WERI-Rb-1 (cell line): ENCODE measurements at regions not wholly inside any gene's neighbourhood (a gene's known extent, or its start where the extent isn't known, plus 50 kb on each side); places are given as distances from the start of the nearest gene placed in this dataset.

ENCODE experiments used
- DNase-seq: peaks from one replicate; pipeline ENCODE4 v3.0.0-alpha.2; 2020
- H3K27ac ChIP-seq: fragments of 250-450 bp; sonication (Bioruptor Pico); 2 replicates; pipeline ENCODE4 v1.5.1; 2020; ENCODE audit warnings: mild to moderate bottlenecking, moderate library complexity
- H3K27me3 ChIP-seq: fragments of 250-450 bp; sonication (Bioruptor Pico); 2 replicates; pipeline ENCODE4 v1.5.1; 2021; ENCODE audit warnings: mild to moderate bottlenecking, low read depth, moderate library complexity; ENCODE audit not compliant: insufficient read depth, severe bottlenecking
- H3K36me3 ChIP-seq: fragments of 250-450 bp; sonication (Bioruptor Pico); 2 replicates; pipeline ENCODE4 v1.5.1; 2020; ENCODE audit warnings: mild to moderate bottlenecking, moderate library complexity
- H3K4me3 ChIP-seq: 2 replicates; pipeline ENCODE4 v1.5.1; 2011; ENCODE audit warnings: low read depth, mild to moderate bottlenecking, control low read depth, low read length
- H3K9me3 ChIP-seq: fragments of 250-450 bp; sonication (Bioruptor Pico); 2 replicates; pipeline ENCODE4 v1.5.1; 2021; ENCODE audit warnings: mild to moderate bottlenecking, moderate library complexity; ENCODE audit not compliant: severe bottlenecking
- TF ChIP-seq, protein P1 (sequence below): IDR thresholded peaks from 2 replicates; pipeline ENCODE4 v1.5.1; 2011; ENCODE audit warnings: low read depth, mild to moderate bottlenecking, control low read depth, inconsistent platforms, low read length

GRCh38 chr11:93248602-93249001, 50.8 kb upstream of the SLC36A4 start:
- Histone ChIP-seq H3K36me3 (no peaks in the 10 kb centered on the region), H3K4me3 (no peak overlapping the region)

GRCh38 chr11:93249459-93250220, 51.8 kb upstream of the SLC36A4 start:
- Histone ChIP-seq H3K9me3 (no peaks in the 10 kb centered on the region), H3K4me3 (no peak overlapping the region), H3K36me3 (no peaks in the 10 kb centered on the region), H3K27me3 (no peaks in the 10 kb centered on the region), H3K27ac (no peak overlapping the region)
- TF ChIP-seq, protein P1, sequence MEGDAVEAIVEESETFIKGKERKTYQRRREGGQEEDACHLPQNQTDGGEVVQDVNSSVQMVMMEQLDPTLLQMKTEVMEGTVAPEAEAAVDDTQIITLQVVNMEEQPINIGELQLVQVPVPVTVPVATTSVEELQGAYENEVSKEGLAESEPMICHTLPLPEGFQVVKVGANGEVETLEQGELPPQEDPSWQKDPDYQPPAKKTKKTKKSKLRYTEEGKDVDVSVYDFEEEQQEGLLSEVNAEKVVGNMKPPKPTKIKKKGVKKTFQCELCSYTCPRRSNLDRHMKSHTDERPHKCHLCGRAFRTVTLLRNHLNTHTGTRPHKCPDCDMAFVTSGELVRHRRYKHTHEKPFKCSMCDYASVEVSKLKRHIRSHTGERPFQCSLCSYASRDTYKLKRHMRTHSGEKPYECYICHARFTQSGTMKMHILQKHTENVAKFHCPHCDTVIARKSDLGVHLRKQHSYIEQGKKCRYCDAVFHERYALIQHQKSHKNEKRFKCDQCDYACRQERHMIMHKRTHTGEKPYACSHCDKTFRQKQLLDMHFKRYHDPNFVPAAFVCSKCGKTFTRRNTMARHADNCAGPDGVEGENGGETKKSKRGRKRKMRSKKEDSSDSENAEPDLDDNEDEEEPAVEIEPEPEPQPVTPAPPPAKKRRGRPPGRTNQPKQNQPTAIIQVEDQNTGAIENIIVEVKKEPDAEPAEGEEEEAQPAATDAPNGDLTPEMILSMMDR, result no peak
- no peak for DNase-seq

More at GRCh38 chr11:93248602-93249001, 50.8 kb upstream of the SLC36A4 start:
- Histone ChIP-seq H3K27ac (no peak overlapping the region), H3K9me3 (no peaks in the 10 kb centered on the region), H3K27me3 (no peaks in the 10 kb centered on the region)
- DNase-seq, result no peak
- TF ChIP-seq, protein P1, result 0 out of 2 replicates have a peak, but pooled peaks have one; percentile 19

GRCh38 chr11:93250326-93250725, 52.5 kb upstream of the SLC36A4 start:
- Histone ChIP-seq H3K27me3 (no peaks in the 10 kb centered on the region), H3K4me3 (no peak overlapping the region), H3K9me3 (no peaks in the 10 kb centered on the region), H3K27ac (no peak overlapping the region), H3K36me3 (no peaks in the 10 kb centered on the region)
- TF ChIP-seq, protein P1, result no peak
- no peak for DNase-seq

DNA sequence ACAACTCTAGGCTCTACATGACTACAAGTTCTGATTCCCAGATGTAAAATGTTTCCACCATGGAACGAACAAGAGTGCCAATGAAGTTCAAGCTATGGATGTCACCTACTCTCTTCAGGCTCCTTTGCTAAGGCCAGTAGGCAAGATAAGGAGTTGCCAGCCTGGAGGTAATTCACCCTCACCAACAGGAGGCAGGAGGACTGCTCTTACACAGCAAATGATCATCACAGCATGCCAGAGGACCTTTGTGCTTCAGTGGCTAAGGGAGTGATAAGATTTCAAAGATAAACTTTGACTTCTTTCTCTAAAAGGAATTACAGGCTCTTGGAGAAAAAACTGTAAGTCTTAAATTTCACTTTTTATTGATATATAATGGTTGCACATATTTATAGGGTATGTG, 54.1 kb upstream of the SLC36A4 start:
- Histone ChIP-seq H3K9me3 (no peaks in the 10 kb centered on the region), H3K4me3 (no peak overlapping the region), H3K36me3 (no peaks in the 10 kb centered on the region), H3K27me3 (no peaks in the 10 kb centered on the region), H3K27ac (no peak overlapping the region)
- DNase-seq, result no peak
- TF ChIP-seq, protein P1, result no peak

DNA sequence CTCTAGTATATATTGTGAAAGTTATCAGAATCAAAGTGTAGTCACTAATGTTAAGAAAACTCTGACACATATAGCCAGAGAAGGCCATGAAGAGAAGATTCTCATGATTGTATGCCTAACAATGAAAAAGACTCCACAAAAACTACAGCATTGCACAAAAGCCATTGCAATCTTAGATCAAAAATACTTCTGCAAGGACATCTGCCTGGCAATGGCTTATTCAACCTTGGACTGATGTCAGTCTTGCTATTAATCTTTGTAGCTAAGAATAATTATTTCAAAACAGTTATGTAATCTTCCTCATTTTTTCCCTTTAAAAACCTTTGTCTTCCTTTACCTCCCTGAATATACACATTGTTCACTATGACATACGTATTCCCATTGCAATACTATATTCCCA, 55.3 kb upstream of the SLC36A4 start:
- H3K36me3 ChIP-seq, result no peaks in the 10 kb centered on the region
- no peaks in the 10 kb centered on the region for H3K27me3 ChIP-seq
- H3K4me3 ChIP-seq, result no peak overlapping the region
- H3K27ac ChIP-seq, result no peak overlapping the region
- no peaks in the 10 kb centered on the region for H3K9me3 ChIP-seq
- no peak for DNase-seq
- TF ChIP-seq, protein P1, result no peak

DNA sequence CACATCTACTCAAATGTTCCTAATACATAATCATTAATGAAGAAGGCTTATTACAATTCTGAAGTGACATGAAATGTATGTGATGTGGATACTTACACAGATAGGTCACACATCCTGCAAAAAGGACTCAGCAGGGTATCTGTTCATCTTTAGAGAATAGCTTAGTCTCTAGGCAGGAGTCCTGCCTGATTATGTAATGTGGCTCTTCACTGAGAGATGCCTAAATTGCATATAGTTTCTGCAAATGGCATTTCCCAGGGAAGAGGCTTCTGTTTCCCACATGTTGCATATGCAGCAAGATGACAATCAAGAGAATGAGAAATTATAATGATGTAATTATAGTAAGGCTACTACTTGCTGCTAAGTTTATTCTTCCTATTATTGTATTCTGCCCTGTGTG, 58.8 kb upstream of the SLC36A4 start:
- Histone ChIP-seq H3K27me3 (no peaks in the 10 kb centered on the region), H3K27ac (no peak overlapping the region), H3K4me3 (no peak overlapping the region), H3K36me3 (no peaks in the 10 kb centered on the region), H3K9me3 (peaks cover 7% of the 10 kb centered on the region)
- no peak for DNase-seq
- TF ChIP-seq, protein P1, result no peak
